ENCODE measurements at regions not wholly inside any gene's neighbourhood (a gene's known extent, or its start where the extent isn't known, plus 50 kb on each side); places are given as distances from the start of the nearest gene placed in this dataset.

DNA sequence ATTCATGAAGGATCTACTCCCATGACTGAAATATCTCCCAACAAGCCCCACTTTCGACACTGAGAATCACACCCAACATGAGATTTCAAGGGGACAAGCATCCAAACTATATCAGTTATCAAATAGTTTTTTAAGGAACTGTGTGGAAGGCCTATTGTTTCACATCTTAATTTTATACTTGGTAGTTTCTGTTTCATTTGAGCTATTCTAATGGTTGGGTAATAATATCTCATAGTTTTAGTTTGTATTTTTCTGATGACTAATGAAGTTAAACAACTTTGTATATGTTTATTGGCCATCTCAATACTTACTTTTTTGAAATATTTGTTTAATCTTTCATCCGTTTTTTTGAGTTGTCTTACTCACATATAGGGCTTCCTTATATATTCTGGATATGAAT, 135.0 kb downstream of the SCG2 start:
- no peak for DNase-seq (ENCODE audit: low read depth, low spot score)
- peaks cover 18% of the 10 kb centered on the region for H3K9me3 Mint-ChIP-seq
- no peak overlapping the region for H3K27ac Mint-ChIP-seq (ENCODE audit: unreplicated experiment)
- no peak overlapping the region for H3K4me3 Mint-ChIP-seq
- TF ChIP-seq, protein P1, sequence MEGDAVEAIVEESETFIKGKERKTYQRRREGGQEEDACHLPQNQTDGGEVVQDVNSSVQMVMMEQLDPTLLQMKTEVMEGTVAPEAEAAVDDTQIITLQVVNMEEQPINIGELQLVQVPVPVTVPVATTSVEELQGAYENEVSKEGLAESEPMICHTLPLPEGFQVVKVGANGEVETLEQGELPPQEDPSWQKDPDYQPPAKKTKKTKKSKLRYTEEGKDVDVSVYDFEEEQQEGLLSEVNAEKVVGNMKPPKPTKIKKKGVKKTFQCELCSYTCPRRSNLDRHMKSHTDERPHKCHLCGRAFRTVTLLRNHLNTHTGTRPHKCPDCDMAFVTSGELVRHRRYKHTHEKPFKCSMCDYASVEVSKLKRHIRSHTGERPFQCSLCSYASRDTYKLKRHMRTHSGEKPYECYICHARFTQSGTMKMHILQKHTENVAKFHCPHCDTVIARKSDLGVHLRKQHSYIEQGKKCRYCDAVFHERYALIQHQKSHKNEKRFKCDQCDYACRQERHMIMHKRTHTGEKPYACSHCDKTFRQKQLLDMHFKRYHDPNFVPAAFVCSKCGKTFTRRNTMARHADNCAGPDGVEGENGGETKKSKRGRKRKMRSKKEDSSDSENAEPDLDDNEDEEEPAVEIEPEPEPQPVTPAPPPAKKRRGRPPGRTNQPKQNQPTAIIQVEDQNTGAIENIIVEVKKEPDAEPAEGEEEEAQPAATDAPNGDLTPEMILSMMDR (conservative IDR thresholded peaks at IDR 0.05) = no peak
- no peaks in the 10 kb centered on the region for H3K27me3 Mint-ChIP-seq (ENCODE audit: low read depth)
- H3K36me3 Mint-ChIP-seq (ENCODE audit: low read depth) = peaks cover 6% of the 10 kb centered on the region
- peaks cover 5% of the 10 kb centered on the region for H3K4me1 Mint-ChIP-seq

DNA sequence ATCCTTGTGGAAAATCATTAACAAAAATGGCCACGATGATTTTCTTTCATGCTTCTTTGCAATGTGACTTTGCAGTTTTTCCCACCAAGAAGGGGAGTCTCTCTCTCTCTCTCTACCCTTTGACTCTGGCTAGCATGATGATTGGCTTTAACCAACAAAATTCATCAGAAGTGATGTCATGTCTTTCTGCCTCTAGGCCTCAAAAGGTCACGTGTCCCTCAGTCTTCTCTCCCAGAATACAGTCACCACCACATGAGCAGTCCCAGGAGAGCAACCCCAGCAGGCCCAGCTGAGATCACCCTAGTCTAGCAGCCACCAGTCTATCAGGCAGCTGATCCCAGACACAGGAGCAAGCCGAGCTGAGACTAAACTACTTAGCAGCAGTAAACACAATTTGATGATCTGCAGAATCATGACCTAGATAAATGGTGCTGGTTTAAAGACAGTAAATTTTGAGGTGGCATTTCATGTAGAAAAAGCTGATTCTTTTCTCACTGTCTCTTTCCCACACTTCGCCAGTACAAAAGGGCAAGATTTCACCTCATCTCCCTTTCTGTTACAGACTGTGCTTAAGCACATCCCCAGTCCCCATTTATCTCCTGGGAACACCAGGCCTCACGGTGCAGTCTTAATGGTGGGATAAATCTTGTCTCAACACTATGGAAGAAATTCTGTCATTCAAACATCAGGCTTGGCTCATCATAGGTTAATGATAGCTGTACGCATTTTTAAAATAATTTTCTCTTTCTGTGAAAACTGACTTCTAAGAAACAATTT, 132.7 kb downstream of the SCG2 start:
- H3K4me3 Mint-ChIP-seq = no peak overlapping the region
- TF ChIP-seq, protein P1 (conservative IDR thresholded peaks at IDR 0.05) = no peak
- no peaks in the 10 kb centered on the region for H3K36me3 Mint-ChIP-seq (ENCODE audit: low read depth)
- no peak for DNase-seq (ENCODE audit: low read depth, low spot score)
- peak overlapping the region; percentile 76 for H3K27ac Mint-ChIP-seq (ENCODE audit: unreplicated experiment)
- peaks cover 5% of the 10 kb centered on the region for H3K4me1 Mint-ChIP-seq
- H3K9me3 Mint-ChIP-seq = peaks cover 4% of the 10 kb centered on the region
- H3K27me3 Mint-ChIP-seq (ENCODE audit: low read depth) = no peaks in the 10 kb centered on the region

DNA sequence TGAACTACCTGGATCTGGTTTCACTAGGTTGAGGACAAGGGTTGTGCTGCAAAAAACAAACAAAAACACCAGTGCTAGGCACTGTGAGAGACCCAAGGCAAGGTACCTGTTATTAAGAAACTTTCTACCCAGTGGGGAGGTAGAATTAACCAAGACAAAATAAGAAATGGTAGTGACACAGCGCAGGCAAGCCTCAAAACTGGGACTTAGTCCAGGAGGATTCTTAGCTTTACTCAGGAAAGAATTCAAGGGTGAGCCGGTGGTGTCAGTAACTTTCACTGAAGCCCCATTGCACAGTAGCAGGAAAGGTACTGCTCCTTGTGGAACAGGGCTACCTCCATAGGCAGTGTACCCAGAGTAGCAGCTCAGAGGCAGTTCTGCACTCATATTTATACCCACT, 131.6 kb downstream of the SCG2 start:
- Mint-ChIP-seq H3K27me3 (ENCODE audit: low read depth) (no peaks in the 10 kb centered on the region), H3K4me1 (peaks cover 5% of the 10 kb centered on the region), H3K36me3 (ENCODE audit: low read depth) (no peaks in the 10 kb centered on the region), H3K9me3 (peaks cover 4% of the 10 kb centered on the region), H3K4me3 (no peak overlapping the region), H3K27ac (ENCODE audit: unreplicated experiment) (no peak overlapping the region)
- no peak for DNase-seq (ENCODE audit: low read depth, low spot score)
- TF ChIP-seq, protein P1 (conservative IDR thresholded peaks at IDR 0.05) = no peak

DNA sequence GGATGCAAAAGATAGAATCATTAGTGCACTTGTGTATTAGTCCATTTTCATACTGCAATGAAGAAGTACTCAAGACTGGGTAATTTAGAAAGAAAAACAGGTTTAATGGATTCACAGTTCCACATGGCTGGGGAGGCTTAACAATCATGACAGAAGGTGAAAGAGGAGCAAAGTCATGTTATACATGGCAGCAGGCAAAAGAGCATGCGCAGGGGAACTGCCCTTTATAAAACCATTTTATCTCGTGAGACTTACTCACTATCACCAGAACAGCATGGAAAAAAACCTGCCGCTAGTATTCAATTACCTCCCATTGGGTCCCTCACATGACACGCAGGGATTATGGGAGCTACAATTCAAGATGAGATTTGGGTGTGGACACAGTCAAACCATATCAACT, 129.4 kb downstream of the SCG2 start:
- Mint-ChIP-seq H3K36me3 (ENCODE audit: low read depth) (no peaks in the 10 kb centered on the region), H3K9me3 (no peaks in the 10 kb centered on the region), H3K4me1 (peaks cover 5% of the 10 kb centered on the region), H3K27ac (ENCODE audit: unreplicated experiment) (no peak overlapping the region), H3K4me3 (no peak overlapping the region), H3K27me3 (ENCODE audit: low read depth) (no peaks in the 10 kb centered on the region)
- TF ChIP-seq, protein P1 (conservative IDR thresholded peaks at IDR 0.05) = no peak
- DNase-seq (ENCODE audit: low read depth, low spot score) = no peak

DNA sequence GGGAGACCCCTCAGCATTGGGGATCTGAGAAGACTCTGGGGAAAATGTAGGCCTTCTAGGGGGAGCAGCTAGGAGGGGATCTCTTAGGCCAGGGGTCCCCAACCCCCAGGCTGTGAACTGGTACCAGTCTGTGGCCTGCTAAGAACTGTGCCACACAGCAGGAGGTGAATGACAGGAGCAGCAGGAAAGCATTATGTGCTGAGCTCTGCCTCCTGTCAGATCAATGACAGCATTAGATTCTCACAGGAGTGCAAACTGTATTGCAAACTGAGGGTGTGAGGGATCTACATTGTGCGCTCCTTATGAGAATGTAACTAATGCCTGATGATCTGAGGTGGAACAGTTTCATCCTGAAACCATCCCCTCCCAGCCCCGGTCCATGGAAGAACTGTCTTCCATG, 127.3 kb downstream of the SCG2 start:
- Mint-ChIP-seq H3K4me1 (no peaks in the 10 kb centered on the region), H3K9me3 (no peaks in the 10 kb centered on the region), H3K27me3 (ENCODE audit: low read depth) (no peaks in the 10 kb centered on the region), H3K4me3 (no peak overlapping the region), H3K27ac (ENCODE audit: unreplicated experiment) (no peak overlapping the region), H3K36me3 (ENCODE audit: low read depth) (no peaks in the 10 kb centered on the region)
- DNase-seq (ENCODE audit: low read depth, low spot score) = no peak
- TF ChIP-seq, protein P1 (conservative IDR thresholded peaks at IDR 0.05) = no peak

Measured in neural crest cell (in vitro differentiated cells).